ENCODE measurements at regions not wholly inside any gene's neighbourhood (a gene's known extent, or its start where the extent isn't known, plus 50 kb on each side); places are given as distances from the start of the nearest gene placed in this dataset.

- H3K9me3 Mint-ChIP-seq (ENCODE audit: unreplicated experiment) = peaks cover 7% of the 10 kb centered on the region
- no peaks in the 10 kb centered on the region for H3K36me3 Mint-ChIP-seq (ENCODE audit: unreplicated experiment)
- H3K4me1 Mint-ChIP-seq (ENCODE audit: unreplicated experiment) = no peaks in the 10 kb centered on the region
- no peak for DNase-seq (ENCODE audit: extremely low spot score, unreplicated experiment)
- TF ChIP-seq CTCF (IDR thresholded peaks at IDR 0.05) = no peak
- H3K4me3 Mint-ChIP-seq (ENCODE audit: unreplicated experiment) = no peak overlapping the region
- H3K27ac Mint-ChIP-seq (ENCODE audit: unreplicated experiment) = no peak overlapping the region
- no peaks in the 10 kb centered on the region for H3K27me3 Mint-ChIP-seq (ENCODE audit: unreplicated experiment)
These were observed 782.3 kb downstream of the PCDH18 start for GRCh38 chr4:136749989-136750388.

- Mint-ChIP-seq H3K27me3 (ENCODE audit: unreplicated experiment) (no peaks in the 10 kb centered on the region), H3K4me3 (ENCODE audit: unreplicated experiment) (no peak overlapping the region), H3K27ac (ENCODE audit: unreplicated experiment) (no peak overlapping the region), H3K9me3 (ENCODE audit: unreplicated experiment) (peaks cover 11% of the 10 kb centered on the region), H3K36me3 (ENCODE audit: unreplicated experiment) (no peaks in the 10 kb centered on the region), H3K4me1 (ENCODE audit: unreplicated experiment) (no peaks in the 10 kb centered on the region)
- no peak for DNase-seq (ENCODE audit: extremely low spot score, unreplicated experiment)
- TF ChIP-seq CTCF (IDR thresholded peaks at IDR 0.05) = no peak
These were observed 783.5 kb downstream of the PCDH18 start for GRCh38 chr4:136748773-136749172.

GRCh38 chr4:136748165-136748564 is 784.1 kb downstream of the PCDH18 start:
- Mint-ChIP-seq H3K27me3 (ENCODE audit: unreplicated experiment) (no peaks in the 10 kb centered on the region), H3K9me3 (ENCODE audit: unreplicated experiment) (peaks cover 14% of the 10 kb centered on the region), H3K4me3 (ENCODE audit: unreplicated experiment) (no peak overlapping the region), H3K4me1 (ENCODE audit: unreplicated experiment) (no peaks in the 10 kb centered on the region), H3K27ac (ENCODE audit: unreplicated experiment) (no peak overlapping the region), H3K36me3 (ENCODE audit: unreplicated experiment) (no peaks in the 10 kb centered on the region)
- DNase-seq (ENCODE audit: extremely low spot score, unreplicated experiment) = no peak
- TF ChIP-seq CTCF (IDR thresholded peaks at IDR 0.05) = no peak

- TF ChIP-seq CTCF (IDR thresholded peaks at IDR 0.05) = no peak
- DNase-seq (ENCODE audit: extremely low spot score, unreplicated experiment) = no peak
These were observed 789.1 kb downstream of the PCDH18 start for GRCh38 chr4:136743238-136743637.

GRCh38 chr4:136742333-136742732 is 790.0 kb downstream of the PCDH18 start:
- DNase-seq (ENCODE audit: extremely low spot score, unreplicated experiment) = no peak
- TF ChIP-seq CTCF (IDR thresholded peaks at IDR 0.05) = no peak

More at GRCh38 chr4:136743238-136743637, 789.1 kb downstream of the PCDH18 start:
- no peaks in the 10 kb centered on the region for H3K27me3 Mint-ChIP-seq (ENCODE audit: unreplicated experiment)
- H3K9me3 Mint-ChIP-seq (ENCODE audit: unreplicated experiment) = peaks cover 7% of the 10 kb centered on the region
- no peaks in the 10 kb centered on the region for H3K36me3 Mint-ChIP-seq (ENCODE audit: unreplicated experiment)
- no peak overlapping the region for H3K27ac Mint-ChIP-seq (ENCODE audit: unreplicated experiment)
- H3K4me3 Mint-ChIP-seq (ENCODE audit: unreplicated experiment) = no peak overlapping the region
- peaks cover 12% of the 10 kb centered on the region for H3K4me1 Mint-ChIP-seq (ENCODE audit: unreplicated experiment)

More at GRCh38 chr4:136742333-136742732, 790.0 kb downstream of the PCDH18 start:
- Mint-ChIP-seq H3K27me3 (ENCODE audit: unreplicated experiment) (no peaks in the 10 kb centered on the region), H3K9me3 (ENCODE audit: unreplicated experiment) (peaks cover 7% of the 10 kb centered on the region), H3K36me3 (ENCODE audit: unreplicated experiment) (no peaks in the 10 kb centered on the region), H3K27ac (ENCODE audit: unreplicated experiment) (peak overlapping the region; percentile 64), H3K4me3 (ENCODE audit: unreplicated experiment) (no peak overlapping the region), H3K4me1 (ENCODE audit: unreplicated experiment) (peaks cover 12% of the 10 kb centered on the region)
